EL (cell line): ENCODE measurements at regions not wholly inside any gene's neighbourhood (a gene's known extent, or its start where the extent isn't known, plus 50 kb on each side); places are given as distances from the start of the nearest gene placed in this dataset.
"Not testable (repeated sequence)": the region's sequence is repeated elsewhere in the genome, so short reads cannot be mapped to it uniquely, and the experiment has no call there.

Source experiments
- DNase-seq: peaks from one replicate; pipeline ENCODE4 v3.0.0-alpha.2; 2016

DNA sequence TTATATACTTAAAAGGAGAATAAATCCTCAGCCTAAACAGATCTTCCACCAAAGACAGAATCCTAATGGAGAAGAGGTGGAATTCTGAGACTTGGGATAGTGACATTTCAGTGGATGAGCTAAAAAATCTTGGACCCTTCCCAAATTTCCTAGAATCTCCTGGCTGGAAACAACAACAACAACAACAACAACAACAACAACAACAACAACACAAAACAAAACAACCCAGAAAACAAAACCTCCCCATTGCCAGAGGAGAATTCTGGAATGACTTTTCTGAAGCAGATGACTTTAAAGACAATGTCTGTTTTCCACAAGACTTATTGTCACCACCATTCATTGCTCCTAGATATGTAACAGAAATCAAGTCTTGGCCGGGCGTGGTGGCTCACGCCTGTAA lies 322.1 kb downstream of the ARL4A start:
- DNase-seq = no peak

DNA sequence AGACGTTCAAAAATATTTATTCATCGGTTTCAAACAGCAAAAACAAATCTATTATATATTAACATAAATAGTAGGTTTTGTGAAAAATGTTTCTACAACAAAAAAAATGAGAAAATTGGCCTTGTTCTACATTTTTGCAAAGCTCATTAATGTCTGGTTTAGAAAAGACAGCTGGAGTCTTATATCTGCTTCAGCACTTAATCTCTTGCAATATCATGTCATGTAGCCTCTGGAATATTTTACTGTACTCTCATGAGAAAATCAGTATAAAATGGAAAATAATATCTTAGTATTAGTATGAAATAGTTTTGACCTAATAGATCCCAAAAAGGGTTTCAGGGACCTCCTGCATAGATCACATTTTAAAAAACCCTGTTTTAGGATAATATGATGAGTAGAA lies 326.6 kb downstream of the ARL4A start:
- DNase-seq = no peak

DNA sequence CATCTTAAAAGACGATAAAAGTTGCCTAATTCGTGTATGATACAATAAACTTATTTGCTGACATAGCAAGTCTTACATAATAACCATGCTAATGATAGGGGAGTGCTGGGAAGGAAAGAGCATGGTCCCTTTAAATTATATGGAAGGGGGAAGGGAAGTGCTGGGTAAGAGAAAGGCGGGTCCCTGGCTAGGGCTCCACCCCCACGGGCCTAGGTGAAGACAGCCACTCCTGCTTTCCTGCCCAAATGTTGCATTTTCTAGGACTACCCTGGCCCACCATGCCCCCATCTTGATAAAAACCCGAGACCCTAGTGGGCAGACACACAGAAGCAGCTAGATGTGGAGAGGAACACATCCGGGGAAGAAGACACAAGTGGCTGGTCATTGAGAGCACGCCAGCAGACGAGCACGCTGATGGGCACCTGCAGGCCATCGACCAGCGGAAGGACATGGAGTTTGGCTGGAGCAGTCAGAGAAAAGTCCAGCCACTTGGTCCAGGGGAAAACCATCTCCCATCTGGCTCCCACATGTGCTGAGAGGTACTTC lies 328.7 kb downstream of the ARL4A start:
- DNase-seq = no peak

DNA sequence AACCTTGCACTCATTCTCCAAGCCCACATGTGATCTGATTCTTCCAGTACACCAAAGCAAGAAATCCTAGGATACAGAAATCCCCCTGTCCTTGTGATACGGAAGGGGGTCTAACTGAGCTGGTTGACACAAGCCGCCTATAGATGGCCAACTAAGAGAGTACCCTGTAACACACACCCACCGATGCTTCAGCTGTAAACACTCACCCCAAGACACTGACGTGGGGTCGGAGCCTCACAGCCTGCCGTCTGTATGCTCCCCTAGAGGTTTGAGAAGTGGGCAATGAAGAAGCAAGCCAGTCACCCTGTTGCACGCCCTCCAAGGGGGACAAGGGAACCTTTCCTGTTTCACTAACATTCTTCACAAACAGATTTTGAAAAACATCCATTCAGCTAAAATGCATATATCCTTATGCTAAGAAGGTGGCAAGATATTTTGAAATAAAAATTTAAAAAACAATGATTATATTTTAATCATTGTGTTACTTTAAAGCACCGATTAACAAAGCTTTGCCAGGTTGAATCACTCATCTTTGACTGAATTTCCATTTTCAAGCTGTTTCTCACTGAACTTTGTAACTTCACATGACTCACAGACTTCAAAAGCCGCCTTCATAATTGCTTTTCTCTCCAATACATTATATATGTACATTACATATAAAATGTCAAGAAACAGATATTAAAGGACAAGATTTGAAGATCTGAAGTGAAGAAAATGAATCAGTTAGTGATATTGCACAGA lies 329.3 kb downstream of the ARL4A start:
- no peak for DNase-seq

DNA sequence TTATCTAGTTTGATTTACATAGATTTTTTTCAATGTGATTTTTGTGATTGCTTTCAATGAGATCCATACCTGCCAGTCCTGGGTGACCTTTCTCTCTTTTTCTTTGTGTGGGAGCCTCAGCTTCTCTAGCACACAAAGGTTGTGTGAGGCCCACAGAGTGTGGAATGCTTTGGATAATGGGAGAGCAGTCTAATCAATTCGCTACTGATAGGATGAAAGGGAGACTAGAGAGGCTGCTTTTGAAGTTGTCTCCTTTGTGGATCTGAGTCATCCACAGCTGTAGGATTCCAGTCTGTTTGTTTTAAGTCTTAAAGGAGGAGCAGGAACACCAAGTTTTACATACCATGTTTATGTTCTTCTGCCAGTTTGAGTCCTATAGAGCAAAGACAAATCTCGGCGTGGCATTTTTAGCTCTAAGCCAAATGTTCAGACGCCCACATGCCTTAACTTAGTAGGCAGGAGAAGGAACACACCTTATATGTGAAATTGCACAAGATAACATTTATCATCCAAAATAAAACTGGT lies 330.0 kb downstream of the ARL4A start:
- DNase-seq = peak; percentile 53

DNA sequence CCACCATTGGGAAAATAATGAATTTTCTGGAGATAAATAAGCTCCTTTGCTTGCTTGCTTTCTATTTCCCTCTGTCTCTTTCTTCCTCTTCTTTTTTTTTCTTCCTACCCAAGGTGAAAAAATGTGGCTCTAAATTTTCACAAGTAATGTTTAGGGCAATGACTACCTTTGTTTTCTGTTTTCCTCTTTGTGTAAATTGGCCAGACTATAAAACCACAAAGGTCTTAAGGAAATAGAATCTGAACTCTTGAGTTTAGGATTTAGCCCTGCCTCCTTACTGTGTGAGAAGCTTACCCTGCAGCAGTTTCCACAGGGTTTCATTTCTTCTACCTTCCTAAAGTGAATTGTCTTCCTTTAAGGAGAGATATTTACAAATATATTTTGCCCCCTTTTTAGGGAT lies 330.4 kb downstream of the ARL4A start:
- DNase-seq = no peak

DNA sequence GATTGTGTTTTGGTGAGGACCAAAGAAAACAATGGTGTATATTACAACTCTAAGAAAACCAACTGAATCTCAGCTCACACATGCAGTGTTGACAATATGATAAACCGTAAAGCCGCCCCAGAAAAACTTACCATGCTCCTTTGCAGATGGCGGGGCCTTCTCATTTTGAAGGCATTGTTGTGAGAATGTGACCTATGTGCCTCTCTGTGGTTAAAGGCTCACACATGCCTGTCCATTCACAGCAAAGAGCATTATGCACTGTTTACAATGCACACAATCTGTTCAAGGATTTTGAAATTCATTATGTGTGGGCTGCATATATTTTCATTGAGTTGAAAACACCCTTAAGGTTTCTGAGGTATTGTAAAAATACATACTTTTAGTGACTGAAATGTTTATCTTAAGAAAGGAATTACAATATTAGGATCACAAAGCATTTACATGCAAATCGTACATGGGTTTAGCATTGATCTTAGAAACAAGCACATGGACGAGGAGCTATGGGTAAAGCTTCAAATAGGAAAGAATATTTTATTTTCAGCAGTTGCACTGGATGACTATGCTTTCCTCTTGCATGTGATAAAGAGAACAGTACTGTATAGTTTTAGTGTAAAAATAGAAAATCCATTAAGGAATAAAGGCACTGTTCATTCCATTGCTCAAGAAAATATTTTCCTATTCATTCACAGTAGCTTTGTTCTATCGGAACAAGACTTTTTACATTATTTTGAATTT lies 334.3 kb downstream of the ARL4A start:
- no peak for DNase-seq

DNA sequence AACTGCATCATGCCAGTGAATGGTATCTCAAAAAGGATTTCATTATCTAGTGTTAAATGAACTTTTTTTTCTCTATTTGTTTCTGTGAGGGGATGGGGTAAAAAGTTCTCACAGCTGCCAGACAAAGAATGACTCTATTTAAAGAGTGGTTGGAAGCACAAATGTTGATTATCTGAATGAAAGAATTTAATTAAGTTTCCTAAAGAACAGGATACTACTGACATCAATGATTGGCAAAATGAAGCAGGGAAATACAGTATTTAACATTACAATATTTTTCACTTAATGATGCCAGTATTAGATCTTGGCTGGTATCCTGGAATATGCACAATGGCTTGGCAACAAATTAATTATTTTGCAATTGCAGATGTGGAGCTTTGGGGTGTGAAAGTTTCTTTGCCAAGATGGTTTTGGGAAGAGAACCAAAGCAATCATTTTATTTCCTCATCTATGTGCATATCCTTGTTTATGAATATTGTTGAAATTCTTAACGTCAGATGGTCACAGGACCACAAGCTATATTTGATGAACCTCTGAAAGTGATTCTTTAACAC lies 336.8 kb downstream of the ARL4A start:
- no peak for DNase-seq

DNA sequence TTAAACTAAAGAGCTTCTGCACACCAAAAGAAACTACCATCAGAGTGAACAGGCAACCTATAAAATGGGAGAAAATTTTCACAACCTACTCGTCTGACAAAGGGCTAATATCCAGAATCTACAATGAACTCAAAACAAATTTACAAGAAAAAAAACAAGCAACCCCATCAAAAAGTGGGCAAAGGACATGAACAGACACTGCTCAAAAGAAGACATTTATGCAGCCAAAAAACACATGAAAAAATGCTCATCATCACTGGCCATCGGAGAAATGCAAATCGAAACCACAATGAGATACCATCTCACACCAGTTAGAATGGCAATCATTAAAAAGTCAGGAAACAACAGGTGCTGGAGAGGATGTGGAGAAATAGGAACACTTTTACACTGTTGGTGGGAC lies 337.6 kb downstream of the ARL4A start:
- DNase-seq = not testable (repeated sequence)

DNA sequence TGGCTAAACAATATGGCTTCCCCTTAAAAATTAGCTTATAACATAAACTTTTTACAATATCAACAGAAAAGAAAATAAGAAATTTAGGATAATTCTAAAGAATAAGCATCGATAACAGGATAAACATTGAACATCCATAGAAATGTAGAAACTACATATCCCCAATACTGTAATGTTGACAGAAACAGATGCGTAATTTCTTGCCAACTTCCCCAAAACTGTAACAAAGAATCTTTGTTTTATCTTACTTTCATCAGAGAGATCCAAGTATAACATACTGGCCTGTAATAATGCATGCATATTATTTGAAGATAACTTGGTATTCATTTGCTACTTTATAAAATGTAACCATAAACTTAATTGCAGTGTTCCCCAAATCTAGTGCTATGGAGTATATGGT lies 339.9 kb downstream of the ARL4A start:
- DNase-seq = no peak

DNA sequence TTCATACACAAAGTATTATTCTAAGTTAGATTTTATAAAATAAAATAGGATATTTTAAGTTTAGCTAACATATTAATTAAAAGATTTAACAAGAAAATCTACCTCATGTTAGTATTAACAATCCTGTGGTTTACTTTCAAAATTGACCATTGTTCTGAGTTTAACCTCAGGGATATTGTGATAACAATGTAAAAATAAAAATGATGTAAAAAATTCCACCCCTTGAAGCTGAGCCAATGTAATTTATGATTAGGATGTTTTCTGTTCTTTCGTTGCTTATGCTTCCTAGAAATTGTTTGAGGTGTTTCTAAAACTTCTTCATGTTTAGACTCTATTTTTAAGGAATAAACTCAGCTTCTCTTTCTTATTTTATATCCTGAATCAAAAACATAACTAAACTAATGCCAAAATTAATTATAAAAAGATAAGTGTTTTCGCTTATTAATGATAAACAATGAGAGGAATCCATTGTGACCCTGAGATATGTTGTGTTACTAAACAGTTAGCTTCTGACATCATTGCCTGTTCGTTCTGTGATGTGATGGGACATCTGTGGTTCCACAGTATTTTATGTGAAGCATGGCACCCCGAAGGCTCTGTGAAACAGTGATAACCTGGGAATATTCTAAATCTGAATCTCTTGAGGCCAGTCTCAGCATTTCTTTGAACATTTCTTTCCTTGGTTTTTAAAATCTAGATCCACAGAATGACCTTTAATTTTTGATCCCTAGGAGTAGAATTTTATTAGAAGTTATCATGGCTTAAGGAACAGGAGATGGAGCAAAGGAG lies 340.8 kb downstream of the ARL4A start:
- DNase-seq = no peak

DNA sequence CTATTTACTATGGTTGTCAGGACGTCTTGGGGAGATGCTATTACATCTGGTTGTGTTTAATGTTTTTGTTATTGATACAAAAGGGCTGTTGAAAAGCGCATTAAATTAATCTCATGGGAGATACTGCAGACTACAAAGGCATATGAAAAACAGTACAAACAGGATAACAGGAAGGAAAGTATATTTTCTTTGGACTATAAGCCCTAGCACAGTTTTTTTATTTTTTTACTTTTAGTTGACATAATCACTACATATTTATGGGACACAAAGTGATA lies 341.3 kb downstream of the ARL4A start:
- no peak for DNase-seq

DNA sequence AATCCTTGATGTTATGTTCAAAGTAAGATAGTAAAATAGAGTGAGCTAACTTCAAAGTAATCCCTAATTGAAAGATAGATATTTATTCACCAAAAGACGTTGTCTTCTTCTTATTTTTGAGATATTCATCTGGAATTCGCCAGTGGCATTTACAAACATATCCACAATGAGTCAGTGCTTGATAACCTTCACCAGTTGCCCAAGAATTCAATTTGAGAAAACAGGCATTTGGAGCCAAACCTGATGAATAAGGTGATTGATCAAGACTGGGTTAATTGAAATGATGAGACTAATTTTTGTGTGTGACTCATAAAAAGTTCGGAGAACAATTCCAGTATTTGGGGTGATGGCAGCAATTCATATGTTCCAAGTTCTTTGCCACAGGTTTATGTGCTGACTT lies 344.0 kb downstream of the ARL4A start:
- DNase-seq = peak; percentile 42

DNA sequence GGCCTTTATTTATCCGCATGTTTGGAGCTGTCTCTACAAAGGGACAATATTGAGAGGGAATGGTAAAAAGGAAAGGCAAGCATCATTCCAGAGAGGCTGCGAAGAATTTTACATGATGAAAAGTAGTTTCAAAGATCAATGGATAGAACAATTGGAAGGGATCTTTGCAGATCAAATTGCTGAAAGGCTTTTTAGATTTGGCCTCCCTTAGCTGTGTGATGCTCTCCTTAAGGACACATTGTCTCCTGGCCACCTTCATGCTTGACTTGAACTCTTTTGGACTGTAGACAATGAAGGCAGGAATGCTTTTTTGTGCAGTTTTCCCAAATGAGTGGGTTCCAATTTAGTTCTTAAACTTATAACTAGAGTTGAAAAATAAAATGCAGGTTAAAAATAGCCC lies 344.7 kb downstream of the ARL4A start:
- no peak for DNase-seq

DNA sequence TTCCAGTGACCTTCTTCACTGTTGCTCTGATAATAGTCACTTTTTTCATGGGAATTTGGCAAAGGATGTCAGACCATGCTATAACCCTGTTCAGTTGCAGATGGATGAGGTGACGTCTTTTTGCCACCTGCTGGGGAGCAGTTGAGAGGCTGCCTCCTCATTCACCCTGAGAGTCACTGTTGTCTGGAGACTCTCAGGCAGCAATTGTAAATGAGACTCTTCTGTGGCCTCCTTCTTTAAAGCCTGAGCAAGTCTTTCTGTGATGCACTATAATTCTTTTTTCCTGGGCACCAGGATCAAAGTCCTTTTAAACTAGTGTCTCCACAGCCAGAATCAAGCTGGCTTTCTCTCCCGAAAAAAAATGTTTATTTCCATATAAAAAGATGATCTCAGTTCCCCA lies 345.1 kb downstream of the ARL4A start:
- no peak for DNase-seq

DNA sequence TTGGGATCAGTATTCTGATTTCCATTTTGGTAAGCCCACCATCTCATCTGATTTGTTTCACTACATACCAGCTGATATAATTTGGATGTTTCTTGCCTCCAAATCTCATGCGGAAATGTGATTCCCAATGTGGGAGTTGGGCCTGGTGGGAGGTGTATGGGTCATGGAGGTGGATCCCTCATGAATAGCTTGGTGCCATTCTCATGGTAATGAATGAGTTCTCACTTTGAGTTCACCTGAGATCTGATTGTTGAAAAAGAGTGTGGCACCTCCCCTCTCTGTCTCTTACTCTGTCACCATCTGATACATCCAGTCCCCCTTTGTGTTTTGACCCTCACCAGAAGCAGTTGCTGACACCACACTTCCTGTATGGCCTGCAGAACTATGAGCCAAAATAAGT lies 347.3 kb downstream of the ARL4A start:
- DNase-seq = no peak

DNA sequence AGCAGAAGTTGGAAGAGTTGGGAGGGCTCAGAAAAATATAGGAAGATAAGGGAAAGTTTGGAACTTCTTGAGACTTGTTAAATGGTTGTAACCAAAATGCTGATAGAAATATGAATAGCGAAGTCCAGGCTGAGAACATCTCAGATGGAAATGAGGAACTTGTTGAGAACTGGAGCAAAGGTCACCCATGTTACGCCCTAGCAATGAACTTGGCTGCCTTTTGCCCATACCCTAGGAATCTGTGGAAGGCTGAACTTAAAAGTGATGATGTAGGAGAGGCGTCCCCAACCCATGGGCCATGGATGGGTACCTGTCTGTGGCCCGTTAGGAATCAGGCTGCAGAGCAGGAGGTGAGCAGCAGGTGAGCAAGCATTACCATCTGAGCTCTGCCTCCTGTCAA lies 347.8 kb downstream of the ARL4A start:
- no peak for DNase-seq

DNA sequence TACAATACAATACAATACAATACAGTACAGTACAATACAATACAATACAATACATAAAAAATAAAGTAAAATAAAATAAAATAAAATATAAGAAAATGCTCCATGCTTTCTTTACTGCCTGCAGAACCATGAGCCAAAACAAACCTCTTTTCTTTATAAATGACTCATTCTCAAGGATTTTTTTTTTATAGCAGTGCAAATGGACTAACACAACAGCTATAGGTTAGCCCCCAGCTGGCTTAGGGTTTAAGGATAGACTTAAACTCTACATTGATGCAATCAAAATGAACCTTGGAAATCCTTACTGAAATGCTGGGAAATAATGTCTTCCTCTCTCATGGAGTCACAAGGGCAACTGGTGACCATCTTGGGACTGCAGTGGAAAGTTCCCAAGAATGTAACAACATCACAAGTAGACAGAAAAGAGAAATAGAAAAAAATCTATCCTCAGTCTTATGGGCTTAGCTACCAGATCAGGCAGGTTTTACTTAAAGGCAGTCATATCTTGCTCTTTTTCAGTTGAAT lies 348.9 kb downstream of the ARL4A start:
- DNase-seq = peak; percentile 30

DNA sequence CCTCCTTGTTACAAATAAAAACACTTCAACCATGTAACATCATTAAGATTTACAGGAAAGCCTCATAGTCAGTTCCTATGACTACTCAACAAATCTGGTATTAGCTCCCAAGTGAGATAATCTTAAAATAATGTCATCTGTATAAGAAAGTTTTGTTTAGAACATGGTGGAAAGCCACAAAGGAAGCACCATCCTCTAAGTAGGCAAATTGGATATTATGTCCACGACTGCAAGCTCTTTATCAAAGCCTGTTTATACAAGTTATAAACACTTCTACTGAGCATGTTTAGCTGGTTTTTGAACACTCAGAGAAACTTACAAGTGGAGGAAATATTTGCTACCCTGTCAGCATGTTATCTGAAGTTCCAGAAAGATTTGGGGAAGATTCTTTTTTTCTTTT lies 349.8 kb downstream of the ARL4A start:
- DNase-seq = no peak

DNA sequence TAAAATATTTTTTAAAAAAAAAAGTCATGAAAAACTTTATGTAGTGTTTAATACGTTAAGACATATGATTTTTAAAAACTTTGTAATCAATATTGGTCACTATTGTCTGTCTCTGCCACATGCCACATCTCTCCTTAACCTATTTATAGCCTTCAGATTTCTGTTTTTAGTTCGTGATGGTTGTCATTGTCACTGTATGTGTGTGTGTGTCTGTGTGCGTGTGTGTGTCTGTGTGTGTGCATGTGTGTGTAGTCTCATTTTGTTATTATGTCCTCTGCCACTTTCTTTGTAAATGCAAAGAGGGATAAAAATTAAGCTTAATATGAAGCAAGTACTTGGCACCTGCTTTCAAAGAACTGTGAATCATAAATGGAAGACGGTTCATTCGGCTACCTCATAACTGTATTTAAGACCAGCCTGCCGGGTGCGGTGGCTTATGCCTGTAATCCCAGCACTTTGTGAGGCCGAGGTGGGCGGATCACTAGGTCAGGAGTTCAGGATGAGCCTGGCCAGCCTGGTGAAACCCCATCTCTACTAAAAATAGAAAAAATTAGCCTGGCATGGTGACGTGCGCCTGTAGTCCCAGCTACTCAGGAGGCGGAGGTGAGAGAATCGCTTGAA lies 354.0 kb downstream of the ARL4A start:
- DNase-seq = no peak

DNA sequence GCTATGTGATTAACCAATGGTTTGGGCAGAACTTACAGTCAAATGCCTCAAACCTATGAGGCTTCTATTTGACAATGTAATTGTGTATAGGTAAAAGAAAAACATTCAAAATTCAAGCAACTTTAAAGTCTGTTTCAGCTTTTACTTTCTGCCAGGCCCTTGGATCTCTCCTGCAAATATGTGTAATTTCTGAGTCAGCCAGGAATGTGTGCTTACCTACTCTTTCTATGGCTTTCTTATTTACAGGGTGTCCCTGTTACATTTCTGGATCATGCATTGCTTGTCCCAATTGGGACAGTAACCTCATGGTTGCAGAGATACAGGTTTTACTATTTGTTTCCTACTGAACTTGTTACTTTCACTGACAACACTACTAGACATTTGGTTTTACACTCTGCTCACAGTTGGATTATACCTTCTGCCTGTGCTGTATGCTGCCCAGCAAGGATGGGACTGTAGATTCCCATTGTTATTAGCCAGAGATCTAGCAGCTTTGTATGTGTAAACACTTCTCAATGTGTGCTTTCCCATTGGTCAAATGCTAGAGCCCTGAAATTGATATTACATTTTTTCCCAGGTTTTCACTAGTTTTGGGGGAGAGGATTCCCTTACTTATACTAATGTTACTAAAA lies 355.3 kb downstream of the ARL4A start:
- DNase-seq = peak; percentile 29

DNA sequence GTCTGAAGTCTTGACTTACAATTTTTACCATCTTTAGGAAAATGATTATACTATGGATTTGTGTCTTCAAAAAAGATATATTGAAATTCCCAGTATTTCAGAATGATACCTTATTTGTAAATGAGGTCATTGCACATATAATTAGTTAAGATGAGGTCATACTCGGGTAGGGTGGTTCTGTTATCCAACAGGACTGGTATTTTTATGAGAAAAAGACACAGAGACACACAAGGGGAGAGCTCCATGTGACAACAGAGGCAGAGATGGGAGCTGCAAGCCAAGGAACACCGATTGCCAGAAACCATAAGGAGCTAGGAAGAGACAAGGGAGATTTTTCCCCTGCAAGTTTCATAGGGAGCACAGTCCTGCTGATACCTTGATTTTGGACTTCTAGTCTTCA lies 356.9 kb downstream of the ARL4A start:
- peak; percentile 23 for DNase-seq
